ENCODE measurements at regions not wholly inside any gene's neighbourhood (a gene's known extent, or its start where the extent isn't known, plus 50 kb on each side); places are given as distances from the start of the nearest gene placed in this dataset.
A peak's percentile ranks its signal among the peaks of the same experiment; 100 is the strongest.

DNA sequence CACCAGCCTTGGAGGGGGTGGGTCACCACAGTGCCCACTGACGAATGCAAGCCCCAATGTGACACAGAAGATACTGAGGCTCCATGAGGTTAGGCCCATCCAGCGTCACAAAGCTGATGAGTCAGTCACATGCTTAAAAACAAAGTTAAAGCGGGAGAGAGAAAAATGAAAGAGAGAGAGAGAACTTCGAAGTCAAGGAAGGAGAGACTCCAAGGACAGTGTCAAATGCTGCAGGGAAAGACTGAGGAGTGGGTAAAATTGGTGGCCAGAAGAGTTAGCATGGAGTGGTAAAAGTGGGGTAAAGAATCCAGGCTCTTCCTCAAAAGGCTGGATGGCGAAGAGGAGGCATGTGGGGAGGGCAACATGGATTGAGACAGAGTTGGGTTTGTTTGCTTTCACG lies 201.9 kb upstream of the CCDC150 start:
- DNase-seq = no peak
- ChIA-PET CTCF (no interaction called here), POLR2A (no interaction called here)
- Mint-ChIP-seq H3K36me3 (no peaks in the 10 kb centered on the region), H3K27ac (no peak overlapping the region), H3K27me3 (peaks cover 1% of the 10 kb centered on the region), H3K9me3 (no peaks in the 10 kb centered on the region), H3K4me1 (ENCODE audit: low read depth) (no peaks in the 10 kb centered on the region), H3K4me3 (no peak overlapping the region)
- intact Hi-C loops (cut with micrococcal nuclease) = no loop called here

DNA sequence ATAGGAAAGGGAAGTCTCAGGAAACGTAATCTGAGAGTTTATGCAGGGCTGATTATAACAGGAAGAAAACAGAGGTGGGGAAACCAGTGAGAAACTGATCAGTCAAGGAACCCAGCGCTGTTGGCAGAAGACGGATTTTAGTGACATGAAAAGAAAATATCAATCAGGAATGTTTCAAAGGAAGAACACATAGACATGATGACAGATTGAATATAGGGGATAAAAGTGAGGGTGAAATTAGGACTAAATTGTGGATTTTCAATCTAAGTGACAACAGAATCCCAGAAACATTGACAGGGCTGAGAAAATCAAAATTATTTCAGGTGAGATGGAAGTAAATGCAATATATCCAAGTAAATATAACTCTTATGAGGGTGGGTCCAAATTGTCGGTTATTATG lies 199.8 kb upstream of the CCDC150 start:
- Mint-ChIP-seq H3K27ac (no peak overlapping the region), H3K27me3 (peaks cover 1% of the 10 kb centered on the region), H3K36me3 (no peaks in the 10 kb centered on the region), H3K4me3 (no peak overlapping the region), H3K4me1 (ENCODE audit: low read depth) (no peaks in the 10 kb centered on the region), H3K9me3 (no peaks in the 10 kb centered on the region)
- ChIA-PET POLR2A (no interaction called here), CTCF (interaction anchor here (1.9 kb wide), 1 partner anchor 13 kb away, joined by 10 read pairs; no protein-coding TSS in a partner anchor)
- intact Hi-C loops (cut with micrococcal nuclease) = no loop called here
- DNase-seq = no peak

DNA sequence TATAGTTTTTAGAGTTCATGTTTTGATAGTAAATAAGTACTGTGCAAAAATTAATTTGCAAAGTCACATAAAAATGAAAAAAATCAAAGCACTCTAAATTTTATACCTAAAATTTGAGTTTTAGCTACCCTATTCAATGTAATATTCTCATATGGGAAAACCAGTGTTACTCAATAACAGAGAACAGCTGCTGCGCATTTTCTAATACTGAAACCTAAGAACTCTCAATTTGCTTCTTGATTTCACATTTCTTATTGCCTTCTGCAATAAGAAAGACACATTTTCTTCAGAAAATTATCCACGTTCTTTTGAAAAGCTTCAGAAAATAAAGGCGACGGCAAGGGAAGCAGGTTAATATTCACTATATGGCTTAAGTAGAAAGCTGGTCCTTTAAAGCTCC lies 199.1 kb upstream of the CCDC150 start:
- H3K9me3 Mint-ChIP-seq = no peaks in the 10 kb centered on the region

DNA sequence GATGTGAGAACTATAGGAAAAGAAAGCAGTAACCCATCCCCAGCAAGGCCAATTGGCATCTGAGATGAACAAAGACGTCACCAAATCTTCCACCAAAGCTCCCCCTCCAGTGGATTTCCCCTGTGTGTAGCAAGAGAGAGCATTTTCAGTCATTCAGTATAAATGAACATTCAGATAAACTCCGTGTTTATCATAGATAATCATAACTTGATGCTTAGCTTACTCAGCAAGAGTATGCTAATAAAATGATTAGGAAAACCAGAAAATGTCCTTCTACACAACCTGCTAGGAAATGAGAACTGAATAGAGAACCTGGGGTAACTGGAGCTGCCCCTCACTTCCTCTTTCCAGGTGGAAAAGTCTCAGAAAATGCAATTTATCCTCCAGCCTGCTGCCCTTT lies 198.0 kb upstream of the CCDC150 start:
- ChIA-PET POLR2A (no interaction called here), CTCF (interaction anchor here (0.7 kb wide), 1 partner anchor 67 kb away, joined by 3 read pairs; no protein-coding TSS in a partner anchor)
- Mint-ChIP-seq H3K9me3 (no peaks in the 10 kb centered on the region), H3K4me1 (ENCODE audit: low read depth) (no peaks in the 10 kb centered on the region), H3K27ac (no peak overlapping the region), H3K27me3 (peaks cover 1% of the 10 kb centered on the region), H3K4me3 (no peak overlapping the region), H3K36me3 (no peaks in the 10 kb centered on the region)
- no peak for DNase-seq
- intact Hi-C loops (cut with micrococcal nuclease) = no loop called here

More for the DNA sequence above, 199.1 kb upstream of the CCDC150 start:
- Mint-ChIP-seq H3K27ac (no peak overlapping the region), H3K36me3 (no peaks in the 10 kb centered on the region), H3K27me3 (peaks cover 1% of the 10 kb centered on the region), H3K4me3 (no peak overlapping the region), H3K4me1 (ENCODE audit: low read depth) (no peaks in the 10 kb centered on the region)
- intact Hi-C loops (cut with micrococcal nuclease) = no loop called here
- ChIA-PET POLR2A (no interaction called here), CTCF (no interaction called here)
- no peak for DNase-seq

DNA sequence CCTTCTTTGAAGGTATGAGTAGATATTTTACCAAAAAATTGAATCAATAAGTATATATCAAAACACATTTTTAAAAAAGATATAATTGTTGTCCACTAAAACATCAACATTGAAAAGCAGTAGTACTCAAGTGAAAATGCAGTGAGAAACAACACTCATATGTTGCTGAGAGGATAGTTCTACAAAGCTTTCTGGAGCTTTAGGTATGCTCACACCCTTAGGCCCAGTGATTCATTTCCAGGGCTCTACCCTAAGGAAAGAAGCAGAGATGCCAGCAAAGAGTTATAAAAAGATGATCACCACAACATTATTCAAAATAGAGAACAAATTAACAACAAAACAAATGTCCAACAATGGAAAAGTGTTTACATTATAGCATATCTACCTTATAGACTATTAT lies 197.3 kb upstream of the CCDC150 start:
- Mint-ChIP-seq H3K36me3 (no peaks in the 10 kb centered on the region), H3K27ac (no peak overlapping the region), H3K4me1 (ENCODE audit: low read depth) (no peaks in the 10 kb centered on the region), H3K27me3 (peaks cover 1% of the 10 kb centered on the region), H3K9me3 (no peaks in the 10 kb centered on the region), H3K4me3 (no peak overlapping the region)
- intact Hi-C loops (cut with micrococcal nuclease) = no loop called here
- no peak for DNase-seq
- CTCF ChIA-PET = no interaction called here
- POLR2A ChIA-PET = no interaction called here

DNA sequence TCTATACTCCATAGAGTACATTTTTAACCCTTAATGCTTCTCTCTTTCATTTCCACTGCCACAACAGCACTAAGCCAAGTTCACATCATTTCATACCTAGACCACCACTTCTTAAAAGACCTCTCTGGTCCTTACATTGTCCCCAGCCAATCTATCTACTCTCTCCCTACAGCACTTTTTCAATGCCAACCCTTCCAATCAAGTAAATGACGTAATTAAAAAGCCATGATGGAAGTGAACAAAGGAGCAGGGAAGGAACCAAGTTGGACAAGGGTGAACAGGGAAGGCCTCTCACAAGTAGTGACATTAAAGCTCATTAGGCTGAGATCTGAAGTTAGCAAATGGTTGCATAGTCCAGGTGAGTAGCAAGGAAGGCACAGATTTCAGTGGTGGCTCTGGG lies 195.1 kb upstream of the CCDC150 start:
- Mint-ChIP-seq H3K27ac (no peak overlapping the region), H3K36me3 (no peaks in the 10 kb centered on the region), H3K9me3 (no peaks in the 10 kb centered on the region), H3K4me1 (ENCODE audit: low read depth) (no peaks in the 10 kb centered on the region), H3K4me3 (no peak overlapping the region), H3K27me3 (no peaks in the 10 kb centered on the region)
- CTCF ChIA-PET = interaction anchor here (1.4 kb wide), 1 partner anchor 9 kb away, joined by 4 read pairs; no protein-coding TSS in a partner anchor
- intact Hi-C loops (cut with micrococcal nuclease) = no loop called here
- DNase-seq = no peak
- POLR2A ChIA-PET = no interaction called here

DNA sequence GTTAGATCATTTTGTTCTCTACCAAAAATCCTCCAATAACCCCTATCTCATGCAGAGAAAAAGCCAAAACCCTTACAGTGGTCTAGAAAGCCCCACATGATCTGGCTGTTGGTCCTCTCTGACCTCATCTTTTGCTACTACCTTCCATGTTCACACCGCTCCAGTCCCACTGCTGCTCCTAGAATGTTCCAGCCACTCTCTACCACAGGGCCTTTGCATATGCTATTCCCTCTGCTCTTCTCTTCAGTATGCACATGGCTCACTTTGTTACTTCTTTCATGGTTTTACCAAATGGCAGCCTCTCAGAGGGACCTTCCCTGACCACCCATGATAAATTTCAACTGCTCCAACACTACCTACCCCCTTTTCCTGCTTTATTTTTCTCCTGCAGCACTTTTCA lies 193.5 kb upstream of the CCDC150 start:
- no peaks in the 10 kb centered on the region for H3K4me1 Mint-ChIP-seq (ENCODE audit: low read depth)
- no peak for DNase-seq
- no peak overlapping the region for H3K4me3 Mint-ChIP-seq
- H3K9me3 Mint-ChIP-seq = no peaks in the 10 kb centered on the region
- no peaks in the 10 kb centered on the region for H3K27me3 Mint-ChIP-seq
- H3K36me3 Mint-ChIP-seq = no peaks in the 10 kb centered on the region
- ChIA-PET POLR2A (no interaction called here), CTCF (interaction anchor here (1.4 kb wide), 1 partner anchor 8 kb away, joined by 4 read pairs; no protein-coding TSS in a partner anchor)
- no peak overlapping the region for H3K27ac Mint-ChIP-seq
- intact Hi-C loops (cut with micrococcal nuclease) = no loop called here

DNA sequence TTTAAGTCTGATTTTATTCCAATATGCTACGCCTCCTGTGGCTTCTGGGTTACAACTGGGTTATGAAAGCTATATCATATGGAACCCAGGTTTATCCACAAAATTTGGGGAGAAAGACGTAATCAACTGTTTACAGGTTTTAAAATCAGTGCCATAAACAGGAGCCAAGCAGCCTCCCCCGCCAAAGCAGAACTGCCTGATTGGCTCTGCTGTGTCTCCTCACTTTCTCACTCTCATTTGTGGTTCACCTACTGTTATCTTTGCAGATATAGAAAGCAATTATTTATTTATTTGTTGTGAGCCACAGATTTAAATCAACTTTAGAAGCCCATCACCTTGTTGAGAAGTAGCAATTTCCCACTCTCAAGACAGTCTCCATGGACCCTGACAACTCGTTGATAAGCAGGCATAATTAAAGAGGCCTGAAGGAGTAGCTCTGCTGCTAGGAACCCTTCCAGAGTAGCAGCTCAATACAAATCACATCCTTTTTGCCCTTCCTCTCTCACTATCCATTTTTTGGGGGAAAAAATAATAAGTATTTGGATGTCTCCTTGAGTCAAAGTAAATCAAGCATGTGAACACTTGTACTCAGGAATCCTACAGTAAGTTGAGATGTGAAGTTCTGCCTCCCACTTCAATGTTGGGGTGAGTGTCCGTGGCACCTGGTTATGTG lies 191.0 kb upstream of the CCDC150 start:
- ChIA-PET CTCF (no interaction called here), POLR2A (no interaction called here)
- DNase-seq = no peak
- H3K27ac Mint-ChIP-seq = no peak overlapping the region
- intact Hi-C loops (cut with micrococcal nuclease) = no loop called here
- peaks cover 1% of the 10 kb centered on the region for H3K27me3 Mint-ChIP-seq
- H3K36me3 Mint-ChIP-seq = no peaks in the 10 kb centered on the region
- H3K4me1 Mint-ChIP-seq (ENCODE audit: low read depth) = no peaks in the 10 kb centered on the region
- H3K4me3 Mint-ChIP-seq = no peak overlapping the region
- H3K9me3 Mint-ChIP-seq = no peaks in the 10 kb centered on the region

DNA sequence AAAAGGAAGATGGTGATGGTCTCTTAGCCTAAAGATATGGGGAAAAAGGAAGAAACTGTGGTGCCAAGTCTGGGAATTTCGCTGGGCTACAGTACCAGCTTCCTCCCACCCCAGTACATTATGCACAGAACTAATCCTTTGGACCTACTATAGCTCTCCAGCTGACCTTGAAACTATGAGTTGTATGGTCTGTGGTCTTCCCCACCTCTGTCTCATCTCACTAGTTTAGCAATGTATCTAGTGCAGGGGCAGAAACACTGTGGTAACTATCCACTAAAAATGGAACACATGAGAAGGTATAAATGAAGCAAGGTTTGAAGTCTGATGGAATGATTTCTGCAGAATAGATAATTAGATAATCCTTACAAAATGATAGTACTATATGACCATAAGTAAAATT lies 190.4 kb upstream of the CCDC150 start:
- ChIA-PET POLR2A (no interaction called here), CTCF (no interaction called here)
- no peaks in the 10 kb centered on the region for H3K9me3 Mint-ChIP-seq
- peaks cover 3% of the 10 kb centered on the region for H3K27me3 Mint-ChIP-seq
- H3K4me3 Mint-ChIP-seq = no peak overlapping the region
- H3K4me1 Mint-ChIP-seq (ENCODE audit: low read depth) = no peaks in the 10 kb centered on the region
- intact Hi-C loops (cut with micrococcal nuclease) = no loop called here
- no peaks in the 10 kb centered on the region for H3K36me3 Mint-ChIP-seq
- no peak overlapping the region for H3K27ac Mint-ChIP-seq
- no peak for DNase-seq

DNA sequence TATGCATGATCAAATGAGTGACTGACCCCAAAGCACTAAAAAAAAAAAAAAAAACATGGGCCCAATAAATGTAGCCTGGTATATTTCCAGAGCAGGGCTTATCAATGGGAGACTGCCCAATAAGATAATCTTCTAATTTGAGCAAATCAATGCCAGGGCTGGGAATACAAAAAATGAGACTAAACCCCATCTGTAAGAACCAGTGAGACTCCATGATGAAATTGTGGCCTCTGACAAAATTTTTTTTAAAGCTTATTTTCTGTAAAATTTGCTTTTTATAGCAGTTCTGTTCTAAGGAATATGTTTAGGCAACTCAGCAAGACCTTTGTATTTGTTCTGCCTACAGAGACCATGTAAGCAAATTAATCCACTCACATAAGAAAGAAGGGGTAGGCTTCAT lies 186.8 kb upstream of the CCDC150 start:
- Mint-ChIP-seq H3K27me3 (peaks cover 9% of the 10 kb centered on the region), H3K36me3 (no peaks in the 10 kb centered on the region), H3K4me1 (ENCODE audit: low read depth) (no peaks in the 10 kb centered on the region), H3K4me3 (no peak overlapping the region), H3K9me3 (no peaks in the 10 kb centered on the region), H3K27ac (no peak overlapping the region)
- CTCF ChIA-PET = interaction anchor here (0.6 to 3.8 kb wide), 12 partner anchors 14 to 384 kb away, joined by 3 to 65 read pairs (median 6); partner anchors contain the start of gene DNAH7
- intact Hi-C loops (cut with micrococcal nuclease) = loop anchor here (1.0 to 10.0 kb wide), 4 partner anchors 118 to 373 kb away; no protein-coding TSS in a partner anchor
- DNase-seq = no peak
- POLR2A ChIA-PET = no interaction called here

DNA sequence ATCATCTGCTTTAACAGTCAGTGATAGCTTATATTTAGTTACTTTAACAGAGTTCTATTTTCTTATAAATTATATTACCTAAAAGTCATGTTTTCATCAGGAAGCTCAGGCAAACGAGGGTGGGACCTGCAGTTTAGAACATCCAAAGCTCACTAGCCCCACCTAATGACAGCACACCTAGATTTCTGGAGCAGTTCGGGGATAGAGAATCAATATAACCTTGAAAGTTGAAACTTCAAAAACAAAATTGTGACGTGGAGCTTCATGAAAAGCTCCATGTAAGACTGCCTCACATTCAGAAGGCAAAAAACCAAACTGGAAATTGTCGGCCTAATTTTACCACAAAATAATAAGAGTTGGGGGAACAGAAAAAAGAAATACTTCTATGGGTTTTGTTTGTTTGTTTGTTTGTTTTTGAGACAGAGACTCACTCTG lies 185.9 kb upstream of the CCDC150 start:
- no peak overlapping the region for H3K27ac Mint-ChIP-seq
- peak; percentile 45 for DNase-seq
- no peaks in the 10 kb centered on the region for H3K4me1 Mint-ChIP-seq (ENCODE audit: low read depth)
- no peak overlapping the region for H3K4me3 Mint-ChIP-seq
- CTCF ChIA-PET = interaction anchor here (0.6 to 3.8 kb wide), 32 partner anchors 8 to 430 kb away, joined by 3 to 65 read pairs (median 4); partner anchors contain the start of gene DNAH7
- intact Hi-C loops (cut with micrococcal nuclease) = loop anchor here (1.0 to 10.0 kb wide), 4 partner anchors 119 to 374 kb away; no protein-coding TSS in a partner anchor
- H3K9me3 Mint-ChIP-seq = no peaks in the 10 kb centered on the region
- no peaks in the 10 kb centered on the region for H3K36me3 Mint-ChIP-seq
- POLR2A ChIA-PET = no interaction called here
- H3K27me3 Mint-ChIP-seq = peaks cover 12% of the 10 kb centered on the region

DNA sequence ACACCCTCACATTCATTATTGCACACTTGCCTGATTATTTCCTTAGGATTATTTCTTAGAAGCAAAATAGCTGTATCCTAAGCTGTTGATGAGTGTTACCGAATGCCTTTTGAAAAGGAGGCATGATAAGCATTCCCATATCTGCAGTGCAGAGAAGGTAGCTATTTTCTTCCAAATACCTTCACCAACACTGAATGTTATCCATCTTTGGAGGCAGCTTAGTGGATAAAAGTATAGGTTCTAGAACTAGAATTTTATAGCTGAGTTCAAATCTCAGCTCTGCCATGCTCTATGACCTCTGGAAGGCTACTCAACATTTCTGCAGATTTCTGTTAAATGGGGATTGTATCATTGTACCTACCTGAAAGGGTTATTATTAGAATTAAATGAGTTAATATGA lies 185.0 kb upstream of the CCDC150 start:
- no peak for DNase-seq
- intact Hi-C loops (cut with micrococcal nuclease) = loop anchor here (10.0 kb wide), 1 partner anchor 120 kb away; no protein-coding TSS in a partner anchor
- peaks cover 7% of the 10 kb centered on the region for H3K4me1 Mint-ChIP-seq (ENCODE audit: low read depth)
- ChIA-PET POLR2A (no interaction called here), CTCF (interaction anchor here (0.9 to 3.8 kb wide), 12 partner anchors 12 to 377 kb away, joined by 3 to 65 read pairs (median 6); no protein-coding TSS in a partner anchor)
- H3K27me3 Mint-ChIP-seq = peaks cover 17% of the 10 kb centered on the region
- H3K4me3 Mint-ChIP-seq = no peak overlapping the region
- H3K27ac Mint-ChIP-seq = no peak overlapping the region
- no peaks in the 10 kb centered on the region for H3K9me3 Mint-ChIP-seq
- H3K36me3 Mint-ChIP-seq = no peaks in the 10 kb centered on the region

DNA sequence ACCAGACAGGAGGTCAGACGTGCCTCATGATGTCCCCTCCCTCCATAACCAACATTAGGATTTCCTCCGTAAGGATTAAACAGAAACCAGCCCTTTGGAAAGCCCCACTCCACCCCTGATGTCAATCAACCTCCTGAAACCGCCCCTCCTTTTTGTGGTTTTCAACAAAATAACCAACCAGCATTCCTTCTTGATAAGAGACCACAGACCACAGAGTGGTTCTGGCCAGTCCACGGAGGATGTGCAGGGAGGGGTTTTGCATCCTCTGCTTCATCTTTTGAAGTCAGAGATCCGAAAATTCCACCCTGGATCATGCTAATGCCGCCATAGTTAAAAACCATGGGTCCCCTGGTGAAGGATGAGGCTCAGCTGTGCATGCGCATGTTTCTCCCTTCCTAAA lies 180.0 kb upstream of the CCDC150 start:
- peaks cover 32% of the 10 kb centered on the region for H3K27me3 Mint-ChIP-seq
- POLR2A ChIA-PET = no interaction called here
- peaks cover 12% of the 10 kb centered on the region for H3K4me1 Mint-ChIP-seq (ENCODE audit: low read depth)
- no peaks in the 10 kb centered on the region for H3K9me3 Mint-ChIP-seq
- intact Hi-C loops (cut with micrococcal nuclease) = loop anchor here (10.0 kb wide), 1 partner anchor 125 kb away; no protein-coding TSS in a partner anchor
- CTCF ChIA-PET = interaction anchor here (1.2 kb wide), 1 partner anchor 162 kb away, joined by 3 read pairs; no protein-coding TSS in a partner anchor
- DNase-seq = no peak
- H3K4me3 Mint-ChIP-seq = no peak overlapping the region
- H3K36me3 Mint-ChIP-seq = no peaks in the 10 kb centered on the region
- no peak overlapping the region for H3K27ac Mint-ChIP-seq

Data from activated CD4-positive, alpha-beta memory T cell treated with anti-CD3 and anti-CD28 coated beads for 36 hours (primary cell).